ENCODE measurements at regions not wholly inside any gene's neighbourhood (a gene's known extent, or its start where the extent isn't known, plus 50 kb on each side); places are given as distances from the start of the nearest gene placed in this dataset.

GRCh38 chr13:106981051-106981450 is 413.1 kb upstream of the ARGLU1 start:
- no peak for TF ChIP-seq CTCF (conservative IDR thresholded peaks at IDR 0.05; ENCODE audit: low read length)
- TF ChIP-seq EZH2phosphoT487 (IDR thresholded peaks at IDR 0.05; ENCODE audit: borderline replicate concordance), result no peak
